PC-9 (cell line): ENCODE measurements at regions not wholly inside any gene's neighbourhood (a gene's known extent, or its start where the extent isn't known, plus 50 kb on each side); places are given as distances from the start of the nearest gene placed in this dataset.
"Not testable (repeated sequence)": the region's sequence is repeated elsewhere in the genome, so short reads cannot be mapped to it uniquely, and the experiment has no call there.

Source experiments
- EZH2 ChIP-seq: fragments of 200-600 bp; sonication (generic); IDR thresholded peaks from 2 replicates; pipeline ENCODE4 v1.8.0; 2017; ENCODE audit warnings: antibody characterized with exemption, low read depth
- TF ChIP-seq, protein P1 (sequence below): fragments of 200-600 bp; sonication (generic); conservative IDR thresholded peaks from 2 replicates; pipeline ENCODE4 v1.6.1; 2017; ENCODE audit warnings: mixed run types, antibody characterized with exemption, mild to moderate bottlenecking, moderate library complexity

DNA sequence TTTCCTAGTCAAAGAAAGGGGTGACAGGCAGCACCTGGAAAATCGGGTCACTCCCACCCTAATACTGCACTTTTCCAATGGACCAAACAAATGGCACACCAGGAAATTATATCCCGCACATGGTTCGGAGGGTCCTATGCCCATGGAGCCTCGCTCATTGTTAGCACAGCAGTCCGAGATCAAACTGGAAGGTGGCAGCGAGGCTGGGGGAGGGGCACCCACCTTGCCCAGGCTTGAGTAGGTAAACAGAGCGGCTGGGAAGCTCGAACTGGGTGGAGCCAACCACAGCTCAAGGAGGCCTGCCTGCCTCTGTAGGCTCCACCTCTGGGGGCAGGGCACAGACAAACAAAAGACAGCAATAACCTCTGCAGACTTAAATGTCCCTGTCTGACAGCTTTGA, 539.2 kb upstream of the ST8SIA4 start:
- TF ChIP-seq, protein P1, sequence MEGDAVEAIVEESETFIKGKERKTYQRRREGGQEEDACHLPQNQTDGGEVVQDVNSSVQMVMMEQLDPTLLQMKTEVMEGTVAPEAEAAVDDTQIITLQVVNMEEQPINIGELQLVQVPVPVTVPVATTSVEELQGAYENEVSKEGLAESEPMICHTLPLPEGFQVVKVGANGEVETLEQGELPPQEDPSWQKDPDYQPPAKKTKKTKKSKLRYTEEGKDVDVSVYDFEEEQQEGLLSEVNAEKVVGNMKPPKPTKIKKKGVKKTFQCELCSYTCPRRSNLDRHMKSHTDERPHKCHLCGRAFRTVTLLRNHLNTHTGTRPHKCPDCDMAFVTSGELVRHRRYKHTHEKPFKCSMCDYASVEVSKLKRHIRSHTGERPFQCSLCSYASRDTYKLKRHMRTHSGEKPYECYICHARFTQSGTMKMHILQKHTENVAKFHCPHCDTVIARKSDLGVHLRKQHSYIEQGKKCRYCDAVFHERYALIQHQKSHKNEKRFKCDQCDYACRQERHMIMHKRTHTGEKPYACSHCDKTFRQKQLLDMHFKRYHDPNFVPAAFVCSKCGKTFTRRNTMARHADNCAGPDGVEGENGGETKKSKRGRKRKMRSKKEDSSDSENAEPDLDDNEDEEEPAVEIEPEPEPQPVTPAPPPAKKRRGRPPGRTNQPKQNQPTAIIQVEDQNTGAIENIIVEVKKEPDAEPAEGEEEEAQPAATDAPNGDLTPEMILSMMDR, result not testable (repeated sequence)
- not testable (repeated sequence) for TF ChIP-seq EZH2
